GM18502 (cell line): ENCODE measurements at regions not wholly inside any gene's neighbourhood (a gene's known extent, or its start where the extent isn't known, plus 50 kb on each side); places are given as distances from the start of the nearest gene placed in this dataset.

Source experiments
- ATAC-seq: cut with Tn5 transposase; IDR thresholded peaks from one replicate; pipeline ENCODE4 v1.9.1; 2021; ENCODE audit warnings: mild to moderate bottlenecking; ENCODE audit not compliant: unreplicated experiment, poor library complexity

DNA sequence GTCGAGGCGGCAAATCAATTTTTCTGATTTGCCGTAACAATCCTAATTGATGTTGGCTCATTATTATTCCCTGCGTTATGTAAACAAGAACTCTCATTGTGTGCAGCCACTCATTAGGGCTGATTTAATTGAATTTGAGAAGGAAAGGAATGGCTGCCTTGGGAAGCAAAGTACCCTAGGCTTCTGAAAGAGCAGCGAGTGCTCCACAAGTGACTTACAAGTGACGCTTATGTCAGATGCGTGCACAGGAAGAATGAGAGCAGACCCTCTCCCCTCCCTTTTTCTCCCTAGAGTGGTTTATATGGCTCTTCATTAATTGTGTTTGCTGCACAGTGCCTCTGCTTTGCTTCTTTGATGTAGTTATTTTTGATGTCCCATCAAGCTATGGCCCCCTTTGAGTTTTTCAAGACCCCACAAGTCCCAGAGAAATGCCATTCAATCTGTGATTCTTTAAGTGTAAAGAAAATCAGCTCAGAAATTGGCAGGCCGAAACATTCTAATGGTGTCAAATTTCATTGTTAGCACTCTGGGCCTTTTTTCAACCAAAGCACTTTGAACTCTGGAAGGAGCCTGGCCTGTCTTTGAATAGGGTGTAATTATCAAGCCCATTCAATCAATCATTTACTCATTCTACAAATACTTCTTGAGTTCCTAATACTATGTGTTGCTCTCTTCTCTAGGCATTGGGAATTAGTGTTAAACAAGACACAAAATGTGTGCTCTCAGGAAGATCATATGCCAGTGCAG lies 86.8 kb upstream of the VAV3 start:
- ATAC-seq, result no peak

DNA sequence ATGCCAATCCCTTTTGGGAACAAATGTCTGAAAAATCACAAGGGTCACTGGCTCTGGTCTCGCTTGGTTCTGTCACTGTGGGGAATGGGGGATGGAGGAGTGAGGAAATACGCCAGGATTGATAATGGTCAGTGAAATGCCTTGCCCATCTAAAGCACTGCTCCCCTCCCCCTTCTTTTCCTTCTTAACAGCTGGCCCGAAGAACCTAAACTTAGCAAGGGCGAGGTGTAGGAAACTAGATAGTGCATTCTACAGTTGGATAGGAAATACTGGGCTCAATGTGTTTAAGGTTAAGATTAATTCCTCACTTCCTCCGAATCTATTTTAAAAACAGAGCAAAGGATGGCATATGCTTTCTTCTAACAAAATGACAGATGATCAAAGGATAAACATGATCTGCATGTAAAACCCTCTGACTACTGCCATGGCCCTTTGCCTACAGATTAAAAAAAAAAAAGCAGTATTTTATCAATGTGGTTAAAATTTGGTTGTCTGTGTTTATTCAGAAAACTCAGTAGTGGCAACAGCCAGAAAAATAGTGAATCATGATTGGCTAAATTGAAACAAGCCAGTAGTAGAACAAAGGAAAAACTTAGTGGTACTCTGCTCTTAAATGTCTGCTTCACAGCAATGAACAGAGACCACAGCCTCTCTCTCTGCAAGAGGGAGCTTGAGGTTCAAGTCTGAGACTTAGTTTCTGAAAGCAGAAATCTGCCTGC lies 86.1 kb upstream of the VAV3 start:
- no peak for ATAC-seq

DNA sequence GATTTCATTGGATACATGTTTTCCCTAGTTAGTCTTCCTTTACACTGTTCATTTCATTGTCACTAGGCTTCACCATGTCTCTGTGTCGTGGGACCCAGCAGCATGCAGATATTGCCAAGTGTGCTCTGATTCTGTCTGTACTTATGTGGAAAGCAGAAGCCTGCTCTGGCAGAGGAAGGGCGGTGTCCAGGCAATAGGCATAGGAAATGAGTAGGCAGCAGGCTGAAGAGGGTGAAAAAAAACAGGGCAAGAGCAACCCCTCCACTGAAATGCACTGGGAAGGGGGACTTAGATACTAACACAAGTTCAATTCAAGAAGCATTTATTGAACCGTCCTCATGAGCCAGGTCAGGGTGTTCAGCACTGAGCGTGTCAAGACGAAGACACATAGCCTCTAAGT lies 85.2 kb upstream of the VAV3 start:
- no peak for ATAC-seq

DNA sequence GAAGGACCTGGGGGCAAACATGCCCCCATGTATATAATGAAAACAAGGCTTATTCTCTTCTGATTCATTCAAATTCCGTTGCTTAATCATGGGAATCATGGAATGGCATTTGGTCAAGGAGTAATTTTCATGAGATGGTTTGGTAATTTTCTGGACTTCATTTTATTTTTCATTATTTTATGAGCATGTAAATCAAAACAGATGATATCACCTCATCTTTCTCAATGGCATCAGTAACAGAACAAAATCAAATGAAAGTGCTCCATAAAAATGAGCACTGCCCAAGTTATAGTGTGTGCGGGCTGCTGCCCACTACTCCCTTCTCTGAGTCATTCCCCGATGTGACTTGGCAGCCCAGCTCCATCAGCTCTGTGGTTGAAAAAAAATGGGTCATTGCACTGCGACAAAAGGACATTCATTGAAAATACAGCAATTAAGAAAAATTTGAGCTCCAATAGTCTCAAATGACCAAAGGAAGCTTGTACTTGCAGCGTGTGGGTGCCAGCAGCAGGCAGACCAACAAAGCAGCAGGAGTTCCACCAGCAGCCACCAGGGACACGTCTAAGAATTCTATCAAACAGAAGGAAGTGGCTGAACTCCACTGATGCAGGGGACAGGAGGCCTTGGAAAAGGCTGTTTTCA lies 84.3 kb upstream of the VAV3 start:
- peak; percentile 62 for ATAC-seq

DNA sequence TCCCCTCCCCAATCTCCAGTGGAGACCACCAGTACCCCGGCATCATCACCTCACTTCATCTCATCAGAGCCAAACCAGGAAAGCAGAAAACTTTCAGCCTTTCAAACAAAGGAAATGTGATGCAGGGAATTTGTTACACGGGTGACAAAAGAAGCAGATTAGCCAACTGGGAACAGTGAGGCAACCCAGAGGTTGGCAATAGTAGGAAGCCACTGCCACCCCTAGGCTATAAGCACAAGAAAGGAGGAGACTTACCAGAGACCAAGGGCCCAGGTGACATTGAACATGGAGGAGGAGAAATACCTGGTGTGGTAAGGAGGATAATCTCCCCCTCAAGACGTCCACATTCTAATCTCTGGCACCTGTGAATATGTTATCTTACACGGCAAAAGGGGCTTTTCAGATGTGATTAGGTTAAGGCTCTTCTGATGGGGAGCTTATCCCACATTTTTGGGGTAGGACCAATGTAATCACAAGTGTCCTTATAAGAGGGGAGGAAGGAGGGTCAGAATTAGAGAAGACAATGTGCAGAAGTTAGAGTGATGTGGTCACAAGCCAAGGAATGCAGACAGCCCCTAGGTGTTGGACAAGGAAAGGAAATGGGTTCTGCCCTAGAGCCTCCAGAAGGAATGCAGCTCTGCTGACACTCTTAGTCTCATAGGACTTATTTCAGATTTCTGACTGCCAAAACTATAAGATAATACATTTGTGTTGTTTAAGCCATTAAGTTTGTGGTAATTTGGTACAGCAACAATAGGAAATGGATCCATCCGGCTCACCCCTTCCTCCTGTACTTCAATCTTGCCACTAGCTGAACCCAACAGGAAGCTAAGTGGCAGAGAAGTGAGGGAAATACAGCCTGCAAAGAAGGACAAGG lies 83.6 kb upstream of the VAV3 start:
- no peak for ATAC-seq

DNA sequence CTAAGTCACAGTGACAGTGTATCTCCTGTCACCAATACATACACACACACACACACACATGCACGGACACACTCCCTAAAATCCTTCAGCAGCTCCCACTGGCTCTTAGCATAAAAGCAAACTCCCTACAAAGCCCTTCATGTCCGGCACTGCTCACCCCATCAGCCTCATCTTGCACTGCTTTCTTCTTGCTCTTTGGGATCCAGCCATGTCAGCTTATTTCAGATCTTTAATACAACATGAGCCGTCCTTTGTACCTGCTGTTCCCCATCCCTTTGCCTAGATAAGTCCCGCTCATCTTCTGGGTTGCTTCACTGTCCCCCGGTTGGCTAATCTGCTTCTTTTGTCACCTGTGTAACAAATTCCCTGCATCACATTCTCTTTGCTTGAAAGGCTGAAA lies 82.1 kb upstream of the VAV3 start:
- no peak for ATAC-seq

DNA sequence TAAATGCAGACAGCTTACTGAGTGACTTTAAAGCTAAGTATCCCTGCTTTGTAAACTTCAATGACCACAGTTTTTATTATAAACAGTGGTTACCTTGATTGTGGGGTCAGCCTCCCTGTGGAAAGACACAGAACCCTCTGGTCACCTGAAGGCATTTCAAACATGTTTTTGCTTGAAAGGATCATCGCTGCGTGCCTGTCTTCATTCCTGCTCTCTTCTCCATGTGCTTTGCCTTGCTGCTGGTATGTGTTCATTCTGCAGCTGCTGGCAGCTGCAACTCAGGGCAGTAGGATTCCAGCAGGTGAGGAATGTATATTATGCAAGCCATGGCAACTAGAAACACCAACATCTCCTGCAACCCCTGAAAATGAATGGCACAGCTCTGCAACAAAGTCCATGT lies 81.0 kb upstream of the VAV3 start:
- no peak for ATAC-seq

DNA sequence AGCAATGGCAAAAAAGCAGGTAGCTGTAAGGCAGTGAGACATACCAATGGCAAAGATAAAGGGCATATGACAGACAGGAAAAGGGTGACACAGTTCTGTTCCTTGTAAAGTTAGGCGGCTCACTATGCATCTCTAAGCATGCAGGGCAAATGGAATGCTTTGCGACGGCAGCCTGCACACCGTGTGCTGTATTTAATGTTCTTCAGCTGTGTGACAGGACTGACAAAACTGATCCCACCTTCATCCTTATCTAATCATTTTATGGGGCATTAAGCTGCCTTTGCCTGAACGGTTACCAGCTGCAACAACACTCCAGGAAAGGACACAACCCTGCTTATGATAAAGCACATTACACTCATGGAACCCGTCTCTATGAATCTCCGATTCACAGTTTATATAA lies 80.5 kb upstream of the VAV3 start:
- ATAC-seq, result no peak

DNA sequence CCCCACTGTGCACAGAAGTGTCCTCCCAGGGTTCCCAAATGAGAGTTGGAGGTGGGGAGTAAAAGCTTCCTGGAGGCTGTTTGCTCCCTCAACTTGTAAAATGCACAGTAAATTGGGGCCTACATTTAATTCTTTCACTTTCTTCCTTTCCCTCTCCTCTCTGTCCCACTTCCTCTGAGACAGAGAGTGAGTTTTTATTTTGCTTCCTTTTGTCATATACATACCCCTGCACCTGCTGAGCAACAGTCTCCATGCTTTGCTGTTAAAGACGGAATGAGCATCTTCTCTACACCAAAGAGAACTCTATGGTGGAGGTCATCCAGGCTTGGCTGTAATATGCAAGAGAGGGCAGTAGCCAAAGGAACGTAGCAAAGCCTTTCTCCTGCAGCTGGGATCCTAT lies 79.3 kb upstream of the VAV3 start:
- ATAC-seq, result no peak

DNA sequence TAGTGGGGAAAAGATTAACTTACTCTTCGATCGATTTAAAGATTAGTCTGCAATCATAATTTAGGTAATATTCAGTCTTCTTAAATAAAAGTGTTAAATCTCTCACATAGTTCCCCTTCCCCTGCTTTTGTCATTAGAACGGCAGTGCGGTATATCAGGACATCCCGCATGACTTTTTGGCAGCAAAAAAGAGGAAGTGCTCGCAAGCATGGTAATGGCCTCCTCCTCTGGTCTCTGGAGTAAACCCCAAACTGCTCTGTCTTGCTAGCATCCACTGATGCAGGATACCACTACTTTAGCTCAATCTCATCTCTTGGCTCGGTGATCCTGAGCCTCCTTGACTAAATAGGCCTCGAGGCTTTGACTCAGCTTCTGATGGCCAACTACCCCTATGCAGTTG lies 78.7 kb upstream of the VAV3 start:
- ATAC-seq, result peak; percentile 51

DNA sequence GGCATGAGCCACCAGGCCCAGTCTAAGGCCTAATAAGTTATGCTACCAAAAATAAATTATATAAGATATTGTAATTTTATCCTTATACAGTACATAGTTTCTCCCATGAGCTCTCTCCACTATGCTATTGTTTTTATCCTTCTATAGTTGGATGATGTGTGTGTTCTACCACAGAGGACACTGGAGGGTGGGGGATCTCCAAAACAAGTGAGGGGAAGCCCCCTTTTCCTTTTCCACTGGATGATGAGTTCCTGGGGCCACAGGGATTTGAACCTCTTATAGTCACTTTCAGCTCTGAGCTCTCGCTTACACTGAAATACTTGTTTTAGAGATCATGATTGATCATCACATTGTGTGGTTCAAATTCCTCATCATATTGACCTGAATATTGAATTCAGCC lies 77.6 kb upstream of the VAV3 start:
- no peak for ATAC-seq

DNA sequence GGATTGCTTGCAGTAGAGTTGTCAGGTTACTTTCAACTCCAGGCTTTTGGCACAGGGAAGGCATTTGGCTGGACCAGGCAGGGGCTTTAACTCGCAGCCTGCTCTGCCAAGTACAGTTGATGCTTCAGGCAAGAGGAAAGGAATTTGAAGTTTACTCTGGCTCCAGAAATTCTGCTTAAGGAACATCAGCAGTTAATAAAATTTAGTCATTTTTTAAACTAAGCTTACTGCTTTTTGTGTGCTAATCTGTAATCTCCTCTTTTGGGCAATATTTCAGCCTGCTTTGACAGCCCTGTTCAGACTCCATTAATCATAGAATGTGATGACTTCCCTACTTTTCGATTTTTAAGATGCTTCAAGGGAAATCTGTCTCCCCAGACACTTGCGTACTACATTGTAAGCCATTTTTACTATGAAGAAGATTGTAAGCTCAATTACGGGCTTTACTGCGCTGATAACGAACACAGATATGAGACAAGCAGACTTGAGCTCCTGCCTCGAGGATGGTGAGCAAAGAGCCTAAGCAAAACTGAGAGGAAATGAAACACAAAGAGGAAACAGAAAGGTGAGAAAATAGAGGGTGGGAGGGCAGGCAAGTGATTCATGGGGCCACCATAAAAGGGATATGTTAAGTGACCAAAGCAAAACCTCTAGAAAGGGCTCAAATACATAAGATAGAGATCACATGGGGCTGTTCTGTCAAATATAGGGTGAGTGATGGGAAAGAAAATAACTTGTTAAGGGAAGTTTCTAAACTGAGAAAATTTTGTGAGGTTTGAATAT lies 76.6 kb upstream of the VAV3 start:
- ATAC-seq, result peak; percentile 51

DNA sequence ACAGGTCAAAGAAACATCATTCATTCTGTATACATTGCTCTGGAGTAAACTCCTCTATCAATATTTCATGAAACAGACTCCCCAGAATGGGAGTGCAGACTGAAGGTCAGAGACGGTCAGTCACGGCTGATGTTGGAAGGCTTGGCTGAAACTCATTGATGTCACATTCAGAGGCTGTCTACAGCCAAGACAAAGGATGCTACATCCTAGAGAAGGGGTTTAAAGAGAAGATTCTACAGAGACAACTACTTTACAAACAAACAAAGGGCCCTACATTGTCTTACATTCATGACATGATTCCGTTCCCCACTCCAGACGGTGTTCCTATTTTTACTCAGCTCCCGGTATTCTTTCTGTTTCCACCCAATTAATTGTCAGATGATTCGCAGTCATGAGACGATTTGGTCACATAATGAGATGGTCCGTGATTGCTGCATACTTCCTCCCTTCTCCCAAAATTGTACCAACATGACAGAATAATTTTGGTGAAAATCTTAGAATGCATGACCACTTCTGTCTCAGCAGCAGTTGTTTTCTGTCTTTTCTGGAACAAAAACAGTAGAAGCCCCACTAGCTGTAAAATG lies 73.8 kb upstream of the VAV3 start:
- ATAC-seq, result no peak

DNA sequence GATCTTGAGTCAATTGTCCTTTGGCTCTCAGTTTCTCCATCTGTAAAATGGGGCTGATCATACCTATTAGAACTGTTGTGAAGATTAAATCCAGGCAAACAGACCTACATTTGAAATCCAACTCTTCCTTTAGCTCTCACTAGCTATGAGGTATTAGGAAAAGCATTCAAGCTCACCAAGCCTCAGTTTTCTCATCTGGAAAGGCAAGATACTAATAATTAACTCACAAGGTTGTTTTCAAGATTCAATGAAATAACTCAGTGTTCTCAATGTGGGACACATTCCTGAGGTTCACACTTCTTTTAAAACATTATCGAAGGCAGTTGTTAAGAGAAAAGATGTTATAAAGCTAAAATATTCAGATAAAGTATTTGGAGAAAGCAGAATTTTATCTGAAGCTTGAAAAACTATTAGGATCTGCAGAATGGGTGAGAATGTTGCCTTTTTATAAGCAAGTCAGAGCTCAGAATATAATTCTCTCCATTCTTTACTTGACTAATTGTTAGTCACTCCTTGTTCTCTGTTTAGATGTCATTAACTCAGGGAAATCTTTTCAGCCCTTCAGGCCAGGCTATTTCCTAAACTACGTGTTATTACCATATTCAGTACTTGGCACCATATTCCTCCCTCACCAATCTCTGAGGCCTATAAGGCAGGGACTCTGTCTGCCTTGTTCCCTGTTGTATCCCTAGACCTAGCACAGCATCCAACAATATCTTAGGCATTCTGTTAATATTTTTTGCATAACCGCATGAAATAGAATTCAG lies 72.0 kb upstream of the VAV3 start:
- ATAC-seq, result no peak

DNA sequence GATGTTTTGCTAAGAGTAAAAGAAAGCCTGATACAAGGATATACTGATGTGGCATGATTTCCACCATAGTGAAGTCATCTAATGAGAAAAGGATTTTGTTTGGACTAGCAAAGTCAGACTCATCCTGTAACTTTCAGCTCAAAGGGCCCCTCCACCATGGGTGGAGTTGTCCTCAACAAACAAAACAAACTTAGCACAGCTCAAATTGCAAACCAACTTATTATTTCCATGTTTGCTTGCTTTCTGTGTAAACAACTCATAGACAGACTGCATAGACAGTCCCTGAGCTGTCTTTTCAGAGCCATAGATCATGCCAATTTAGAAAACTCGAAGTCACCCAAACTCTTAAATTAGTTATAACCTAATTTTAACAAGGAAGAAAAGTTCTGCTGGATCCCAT lies 69.4 kb upstream of the VAV3 start:
- ATAC-seq, result no peak

DNA sequence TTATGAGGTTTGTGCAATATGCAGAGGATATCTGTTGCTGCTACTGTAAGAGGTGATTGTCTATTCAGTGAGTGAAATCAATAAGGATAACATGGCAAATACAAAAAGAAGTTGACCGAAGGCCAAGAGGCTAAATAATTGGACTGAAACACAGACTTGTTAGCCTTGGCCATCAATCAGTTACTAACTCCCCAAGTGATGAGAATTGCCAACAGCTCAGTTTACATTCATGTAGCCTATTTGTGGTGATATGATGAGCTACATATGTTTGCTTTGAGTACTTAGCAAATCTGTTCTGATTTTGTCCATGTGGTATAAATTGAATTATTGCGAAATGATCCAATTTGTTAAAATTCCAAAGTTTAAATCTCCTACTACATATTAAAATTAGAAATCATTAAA lies 68.6 kb upstream of the VAV3 start:
- ATAC-seq, result no peak

DNA sequence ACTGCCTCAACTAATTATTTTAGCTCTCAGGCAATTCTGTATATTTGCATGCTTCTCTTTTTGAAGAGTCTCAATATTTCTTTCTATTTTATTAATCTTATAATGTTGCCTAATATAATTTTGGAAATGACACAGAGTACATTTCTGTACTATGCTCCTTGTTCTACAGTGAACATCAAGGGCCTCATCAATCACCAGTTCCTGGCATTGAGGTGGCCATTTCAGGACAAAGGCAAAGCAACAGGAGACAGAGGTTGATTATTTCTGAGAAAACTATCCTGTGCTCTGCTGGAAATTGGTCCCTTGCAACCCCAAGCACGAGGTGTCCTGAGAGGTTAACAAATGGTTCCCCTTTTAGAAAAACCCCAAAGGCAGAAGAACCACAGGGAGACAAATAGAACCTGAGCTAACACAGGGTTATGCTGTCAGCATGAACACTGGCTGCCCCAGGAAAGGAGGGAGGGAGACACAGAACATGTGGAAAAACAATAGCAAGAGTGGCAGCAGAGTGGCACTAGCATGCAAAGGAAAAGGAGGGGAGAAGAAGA lies 63.9 kb upstream of the VAV3 start:
- no peak for ATAC-seq

DNA sequence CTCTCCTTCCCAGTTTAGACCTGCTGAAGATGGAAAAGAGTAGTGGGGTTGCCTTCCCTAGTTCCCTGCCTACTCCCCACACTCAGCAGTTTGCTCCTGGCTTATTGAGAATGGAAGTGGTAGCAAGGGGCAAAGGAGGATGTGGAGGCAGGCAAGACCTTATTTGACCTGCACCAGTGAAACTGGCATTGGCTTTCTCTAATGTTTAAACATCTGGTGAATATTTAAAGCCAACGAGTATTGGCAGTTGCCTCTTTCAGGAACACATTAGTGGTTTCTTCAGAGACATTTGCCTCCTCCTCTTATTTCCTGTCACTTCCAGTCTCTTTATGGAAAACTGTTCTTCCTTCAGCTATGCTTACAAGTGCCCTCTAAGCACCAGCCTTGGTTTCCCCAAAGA lies 62.4 kb upstream of the VAV3 start:
- no peak for ATAC-seq

DNA sequence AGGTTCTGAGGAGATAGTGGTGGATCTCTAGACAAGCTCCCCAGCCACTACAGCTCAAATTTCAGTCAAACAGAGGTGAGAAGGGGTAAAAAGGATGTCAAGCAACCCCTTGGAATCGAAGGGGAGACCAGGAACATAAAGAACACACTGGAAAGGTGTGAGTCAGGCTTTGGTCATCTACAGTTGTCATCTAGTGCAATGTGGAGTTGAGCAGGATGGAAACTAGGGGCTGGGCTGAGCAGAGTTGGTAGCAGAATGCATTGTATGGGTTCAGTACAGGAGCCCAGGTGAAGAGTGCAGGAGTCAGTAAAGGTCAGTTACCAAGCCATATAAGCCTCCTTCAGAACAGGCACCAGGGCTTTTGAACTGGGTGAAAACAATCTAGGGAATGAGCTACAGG lies 52.7 kb upstream of the VAV3 start:
- no peak for ATAC-seq
